ENCODE measurements at regions not wholly inside any gene's neighbourhood (a gene's known extent, or its start where the extent isn't known, plus 50 kb on each side); places are given as distances from the start of the nearest gene placed in this dataset.

DNA sequence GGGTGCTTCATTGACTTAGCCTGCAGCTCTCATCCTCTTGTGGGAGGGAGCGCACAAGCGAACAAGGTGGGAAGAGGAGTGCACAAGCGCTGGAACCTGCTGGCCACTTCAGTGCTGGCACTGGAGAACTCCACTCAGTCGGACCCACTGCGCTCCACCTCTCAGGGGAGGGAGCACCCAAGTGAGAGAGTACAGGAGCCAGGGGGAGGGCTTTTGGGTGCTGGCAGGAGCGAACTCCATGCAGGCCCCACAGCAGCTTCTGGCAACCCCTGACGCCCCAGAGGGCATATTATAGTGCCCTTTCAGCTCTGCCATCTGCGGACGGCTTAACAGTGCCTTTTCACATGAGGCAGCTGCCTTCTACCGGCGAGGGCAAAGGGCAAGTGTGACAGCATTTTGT is 774.2 kb upstream of the COX7C start:
- no peak for TF ChIP-seq POLR2A (IDR thresholded peaks at IDR 0.05)
- TF ChIP-seq, protein P1, sequence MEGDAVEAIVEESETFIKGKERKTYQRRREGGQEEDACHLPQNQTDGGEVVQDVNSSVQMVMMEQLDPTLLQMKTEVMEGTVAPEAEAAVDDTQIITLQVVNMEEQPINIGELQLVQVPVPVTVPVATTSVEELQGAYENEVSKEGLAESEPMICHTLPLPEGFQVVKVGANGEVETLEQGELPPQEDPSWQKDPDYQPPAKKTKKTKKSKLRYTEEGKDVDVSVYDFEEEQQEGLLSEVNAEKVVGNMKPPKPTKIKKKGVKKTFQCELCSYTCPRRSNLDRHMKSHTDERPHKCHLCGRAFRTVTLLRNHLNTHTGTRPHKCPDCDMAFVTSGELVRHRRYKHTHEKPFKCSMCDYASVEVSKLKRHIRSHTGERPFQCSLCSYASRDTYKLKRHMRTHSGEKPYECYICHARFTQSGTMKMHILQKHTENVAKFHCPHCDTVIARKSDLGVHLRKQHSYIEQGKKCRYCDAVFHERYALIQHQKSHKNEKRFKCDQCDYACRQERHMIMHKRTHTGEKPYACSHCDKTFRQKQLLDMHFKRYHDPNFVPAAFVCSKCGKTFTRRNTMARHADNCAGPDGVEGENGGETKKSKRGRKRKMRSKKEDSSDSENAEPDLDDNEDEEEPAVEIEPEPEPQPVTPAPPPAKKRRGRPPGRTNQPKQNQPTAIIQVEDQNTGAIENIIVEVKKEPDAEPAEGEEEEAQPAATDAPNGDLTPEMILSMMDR (IDR thresholded peaks at IDR 0.05): no peak
